CD4-positive, alpha-beta T cell (primary cell): ENCODE measurements at regions not wholly inside any gene's neighbourhood (a gene's known extent, or its start where the extent isn't known, plus 50 kb on each side); places are given as distances from the start of the nearest gene placed in this dataset.

Experiments
- ATAC-seq: fragments of 200-7000 bp; cut with Tn5 transposase; one replicate; pipeline ENCODE4 v1.10.0; 2022; ENCODE audit warnings: mild to moderate bottlenecking; ENCODE audit not compliant: poor library complexity
- CTCF ChIA-PET: fragments of 350-600 bp; sonication (Branson Sonifier 250); formaldehyde crosslinking; loops from one replicate; lab custom pipeline; 2021; ENCODE audit warnings: antibody characterized with exemption, inconsistent platforms; lab: Charles Lee
- POLR2A ChIA-PET: fragments of 350-600 bp; sonication (Branson Sonifier 250); formaldehyde crosslinking; loops from one replicate; lab custom pipeline; 2021; ENCODE audit warnings: antibody characterized with exemption, inconsistent platforms; lab: Charles Lee
- DNase-seq, 14 experiments: peaks; one replicate each; pipeline ENCODE4 v3.0.0-alpha.2; 2013 to 2020; ENCODE audit warnings: mixed read lengths in 2 of 14
- H3K27ac ChIP-seq, 2 donors: one replicate each; pipeline versions ENCODE4 v1.5.1 to v1.7.0; 2013; ENCODE audit warnings: low read length in 2 of 2, low read depth in 1 of 2, mild to moderate bottlenecking in 1 of 2
- H3K27me3 ChIP-seq, 2 experiments: 1 replicate in 1 of 2; 2 replicates in 1 of 2; pipeline versions ENCODE4 v1.6.1 to v1.7.0; 2013; ENCODE audit warnings: low read length in 2 of 2, control low read depth in 1 of 2, mild to moderate bottlenecking in 1 of 2, moderate library complexity in 1 of 2; ENCODE audit not compliant: insufficient read depth in 2 of 2, control insufficient read depth in 1 of 2
- H3K36me3 ChIP-seq: one replicate; pipeline ENCODE4 v1.6.1; 2013; ENCODE audit warnings: low read length, control low read depth; ENCODE audit not compliant: insufficient read depth
- H3K4me1 ChIP-seq: one replicate; pipeline ENCODE4 v1.6.1; 2013; ENCODE audit warnings: low read length, control low read depth; ENCODE audit not compliant: insufficient read depth
- H3K4me3 ChIP-seq: one replicate; pipeline ENCODE4 v1.5.1; 2013; ENCODE audit warnings: mild to moderate bottlenecking, low read length, moderate library complexity
- H3K9me3 ChIP-seq, 2 experiments: 1 replicate in 1 of 2; 2 replicates in 1 of 2; pipeline versions ENCODE4 v1.6.1 to v1.7.0; 2013; ENCODE audit warnings: low read length in 2 of 2, mild to moderate bottlenecking in 2 of 2, control low read depth in 1 of 2, moderate library complexity in 1 of 2; ENCODE audit not compliant: control insufficient read depth in 1 of 2, insufficient read depth in 1 of 2
- H3K27ac Mint-ChIP-seq: one replicate; pipeline ENCODE4 v1.8.0; 2020; ENCODE audit warnings: mixed read lengths
- H3K27me3 Mint-ChIP-seq: one replicate; pipeline ENCODE4 v1.8.0; 2021; ENCODE audit warnings: mixed read lengths
- H3K36me3 Mint-ChIP-seq: one replicate; pipeline ENCODE4 v1.8.0; 2021; ENCODE audit warnings: low read depth, mixed read lengths
- H3K4me1 Mint-ChIP-seq: one replicate; pipeline ENCODE4 v1.8.0; 2021; ENCODE audit warnings: low read depth, mixed read lengths
- H3K4me3 Mint-ChIP-seq: one replicate; pipeline ENCODE4 v1.8.0; 2020; ENCODE audit warnings: mild to moderate bottlenecking, mixed read lengths
- H3K9me3 Mint-ChIP-seq: one replicate; pipeline ENCODE4 v1.8.0; 2020; ENCODE audit warnings: mixed read lengths
- intact Hi-C, 2 experiments: fragments of 100-400 bp; cut with DNase I in 1 of 2; cut with micrococcal nuclease in 1 of 2; formaldehyde crosslinking; loops; one replicate each; pipeline versions ENCODE4 v1.15.1 to v1.9.0; 2023 to 2025; cut with DNase I, micrococcal nuclease
- TF ChIP-seq, protein P1 (sequence below): fragments of 200-600 bp; IDR thresholded peaks from one replicate; pipeline ENCODE4 v1.8.0; 2022; ENCODE audit warnings: antibody characterized with exemption, mild to moderate bottlenecking

DNA sequence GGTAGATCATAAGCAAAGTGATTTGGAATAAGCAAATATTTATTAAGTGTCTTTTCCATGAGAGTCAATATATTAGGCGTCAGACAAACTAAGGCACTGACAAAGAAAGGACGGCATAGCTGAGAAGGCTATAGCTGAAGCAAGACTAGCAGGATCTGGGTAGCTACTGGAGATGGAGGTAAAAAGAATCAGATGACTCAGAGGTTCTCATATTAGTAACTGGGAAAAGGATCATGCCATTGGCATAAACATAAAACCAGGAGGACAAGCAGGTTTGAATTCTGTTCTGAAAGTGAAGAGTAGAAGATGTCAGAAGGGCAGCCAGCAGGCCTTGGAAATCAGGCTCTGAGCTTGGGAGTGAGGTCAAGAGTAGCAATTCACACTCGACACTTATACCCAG is 531.9 kb downstream of the PTPRC start:
- intact Hi-C loops = no loop called here
- H3K27ac Mint-ChIP-seq = no peak overlapping the region
- ChIA-PET POLR2A (interaction anchor here (1.6 kb wide), 1 partner anchor 10 kb away, joined by 3 read pairs; no protein-coding TSS in a partner anchor), CTCF (no interaction called here)
- Histone ChIP-seq H3K27ac (no peak overlapping the region), H3K4me3 (no peak overlapping the region), H3K36me3 (no peaks in the 10 kb centered on the region), H3K9me3 (no peaks in the 10 kb centered on the region), H3K27me3 (no peaks in the 10 kb centered on the region), H3K4me1 (peaks cover 32% of the 10 kb centered on the region)
- TF ChIP-seq, protein P1, sequence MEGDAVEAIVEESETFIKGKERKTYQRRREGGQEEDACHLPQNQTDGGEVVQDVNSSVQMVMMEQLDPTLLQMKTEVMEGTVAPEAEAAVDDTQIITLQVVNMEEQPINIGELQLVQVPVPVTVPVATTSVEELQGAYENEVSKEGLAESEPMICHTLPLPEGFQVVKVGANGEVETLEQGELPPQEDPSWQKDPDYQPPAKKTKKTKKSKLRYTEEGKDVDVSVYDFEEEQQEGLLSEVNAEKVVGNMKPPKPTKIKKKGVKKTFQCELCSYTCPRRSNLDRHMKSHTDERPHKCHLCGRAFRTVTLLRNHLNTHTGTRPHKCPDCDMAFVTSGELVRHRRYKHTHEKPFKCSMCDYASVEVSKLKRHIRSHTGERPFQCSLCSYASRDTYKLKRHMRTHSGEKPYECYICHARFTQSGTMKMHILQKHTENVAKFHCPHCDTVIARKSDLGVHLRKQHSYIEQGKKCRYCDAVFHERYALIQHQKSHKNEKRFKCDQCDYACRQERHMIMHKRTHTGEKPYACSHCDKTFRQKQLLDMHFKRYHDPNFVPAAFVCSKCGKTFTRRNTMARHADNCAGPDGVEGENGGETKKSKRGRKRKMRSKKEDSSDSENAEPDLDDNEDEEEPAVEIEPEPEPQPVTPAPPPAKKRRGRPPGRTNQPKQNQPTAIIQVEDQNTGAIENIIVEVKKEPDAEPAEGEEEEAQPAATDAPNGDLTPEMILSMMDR = no peak
- H3K36me3 Mint-ChIP-seq = no peaks in the 10 kb centered on the region
- H3K27me3 Mint-ChIP-seq = no peaks in the 10 kb centered on the region
- H3K4me3 Mint-ChIP-seq = no peak overlapping the region
- no peaks in the 10 kb centered on the region for H3K9me3 Mint-ChIP-seq
- DNase-seq = no peak
- ATAC-seq = no peak
- H3K4me1 Mint-ChIP-seq = peaks cover 51% of the 10 kb centered on the region

DNA sequence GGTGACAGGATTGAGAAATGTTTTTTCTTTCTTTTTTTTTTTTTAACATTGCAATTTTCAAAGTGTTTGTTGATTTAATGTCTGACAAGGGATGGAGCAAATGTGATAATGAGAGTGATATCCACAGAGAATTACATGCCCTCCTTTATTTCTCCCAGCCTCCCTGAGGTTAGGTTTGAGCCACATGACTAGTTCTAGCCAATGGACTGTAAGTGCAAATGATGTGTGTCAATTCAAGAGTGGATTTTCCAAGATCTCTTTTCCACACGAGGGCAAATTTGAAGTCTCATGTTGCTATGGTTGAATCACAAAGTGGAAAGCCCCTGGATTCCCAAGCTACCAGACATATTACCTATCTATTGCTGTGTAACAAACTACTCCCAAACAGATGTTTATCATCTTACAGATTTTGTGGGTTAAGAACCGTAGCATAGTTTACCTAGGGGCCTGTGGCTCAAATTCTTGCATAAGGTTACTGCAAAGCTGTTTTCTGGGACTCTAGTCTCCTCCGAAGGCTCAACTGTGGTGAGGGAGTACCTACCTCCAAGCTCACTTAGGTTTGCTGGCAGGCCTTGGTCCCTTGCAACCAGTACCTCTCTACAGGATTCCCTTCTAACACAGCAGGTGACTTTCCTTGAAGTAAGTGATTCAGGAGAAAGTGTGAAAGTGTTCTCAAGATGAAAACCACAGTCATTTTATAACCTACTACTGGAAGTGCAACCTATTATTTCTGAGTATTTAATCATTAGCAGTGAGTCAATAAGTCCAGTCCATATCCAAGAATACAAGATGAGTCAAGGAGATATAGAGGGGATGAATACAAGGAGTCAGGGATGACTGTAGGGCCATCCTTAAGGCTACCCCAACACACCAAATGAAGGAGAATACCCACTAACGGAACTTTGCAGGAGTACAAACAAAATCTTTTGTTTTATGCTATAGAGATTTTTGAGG is 533.6 kb downstream of the PTPRC start:
- no peak overlapping the region for H3K4me3 ChIP-seq
- CTCF ChIA-PET = no interaction called here
- H3K9me3 ChIP-seq = no peaks in the 10 kb centered on the region
- Mint-ChIP-seq H3K27ac (peak overlapping the region; percentile 72), H3K4me1 (peaks cover 51% of the 10 kb centered on the region), H3K27me3 (no peaks in the 10 kb centered on the region), H3K36me3 (no peaks in the 10 kb centered on the region), H3K9me3 (no peaks in the 10 kb centered on the region), H3K4me3 (no peak overlapping the region)
- no peaks in the 10 kb centered on the region for H3K36me3 ChIP-seq
- peaks cover 32% of the 10 kb centered on the region for H3K4me1 ChIP-seq
- DNase-seq (peak in 3 of 14 experiments; percentile 15 to 34 (median 20)), ATAC-seq (no peak)
- intact Hi-C loops = no loop called here
- peak overlapping the region in 1 of 2 donors; percentile 35 for H3K27ac ChIP-seq
- no peaks in the 10 kb centered on the region for H3K27me3 ChIP-seq
- POLR2A ChIA-PET = interaction anchor here (0.6 kb wide), 1 partner anchor 1148 kb away, joined by 3 read pairs; no protein-coding TSS in a partner anchor
- TF ChIP-seq, protein P1 = no peak

GRCh38 chr1:199173356-199173755 is 534.5 kb downstream of the PTPRC start:
- no peak overlapping the region for H3K4me3 ChIP-seq
- Mint-ChIP-seq H3K4me1 (peaks cover 50% of the 10 kb centered on the region), H3K27ac (peak overlapping the region; percentile 72), H3K27me3 (no peaks in the 10 kb centered on the region), H3K36me3 (no peaks in the 10 kb centered on the region), H3K4me3 (no peak overlapping the region), H3K9me3 (no peaks in the 10 kb centered on the region)
- intact Hi-C loops = no loop called here
- DNase-seq (peak in 3 of 14 experiments; percentile 68 to 82 (median 73)), ATAC-seq (peak; percentile 75)
- POLR2A ChIA-PET = interaction anchor here (0.9 kb wide), 1 partner anchor 1129 kb away, joined by 3 read pairs; no protein-coding TSS in a partner anchor
- CTCF ChIA-PET = interaction anchor here (0.9 kb wide), 1 partner anchor 11 kb away, joined by 4 read pairs; no protein-coding TSS in a partner anchor
- TF ChIP-seq, protein P1 = no peak
- H3K36me3 ChIP-seq = no peaks in the 10 kb centered on the region
- H3K4me1 ChIP-seq = peaks cover 32% of the 10 kb centered on the region
- H3K9me3 ChIP-seq = no peaks in the 10 kb centered on the region
- H3K27me3 ChIP-seq = no peaks in the 10 kb centered on the region
- peak overlapping the region in 1 of 2 donors; percentile 38 for H3K27ac ChIP-seq
